ENCODE measurements at regions not wholly inside any gene's neighbourhood (a gene's known extent, or its start where the extent isn't known, plus 50 kb on each side); places are given as distances from the start of the nearest gene placed in this dataset.
"Not testable (repeated sequence)": the region's sequence is repeated elsewhere in the genome, so short reads cannot be mapped to it uniquely, and the experiment has no call there.

DNA sequence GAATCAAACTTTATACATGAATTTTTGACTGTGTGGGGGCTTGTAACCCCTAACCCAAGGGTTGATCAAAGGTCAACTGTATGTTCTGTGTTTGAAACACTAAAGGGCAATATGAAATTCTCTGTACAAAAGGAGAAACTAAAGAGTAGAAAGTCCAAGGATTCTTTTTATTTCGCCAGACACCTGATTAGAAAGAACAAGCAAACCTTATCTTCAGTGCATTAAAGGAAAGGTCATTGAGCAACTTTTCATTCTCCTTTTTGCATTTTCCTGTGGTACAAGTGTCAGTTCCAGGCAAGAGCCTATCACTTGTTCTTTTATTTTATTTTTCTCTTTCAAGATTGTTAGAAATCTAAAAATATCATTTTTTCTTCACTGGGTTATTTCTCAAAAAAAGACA lies 430.1 kb upstream of the EPHA3 start:
- DNase-seq (ENCODE audit: low read depth) = no peak

DNA sequence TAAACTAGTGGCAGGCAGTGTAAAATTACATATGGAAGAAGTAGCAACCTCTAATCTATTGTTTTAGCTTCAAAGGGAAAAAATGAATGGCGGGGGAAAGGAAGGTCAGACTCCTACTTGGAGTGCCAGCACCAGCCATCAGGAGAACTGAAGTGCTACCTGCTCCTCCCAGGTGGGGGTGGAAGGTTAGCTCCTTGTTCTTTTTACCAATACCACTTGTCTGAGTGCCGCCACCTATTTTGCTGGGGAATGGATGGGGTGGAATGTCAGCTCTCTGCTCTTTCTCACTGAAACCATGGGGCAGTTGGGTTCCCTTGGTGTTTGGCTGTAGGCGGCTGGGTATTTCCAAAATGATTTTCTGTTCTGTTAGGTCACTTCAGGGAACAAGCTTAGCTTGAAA lies 428.7 kb upstream of the EPHA3 start:
- DNase-seq (ENCODE audit: low read depth) = no peak

DNA sequence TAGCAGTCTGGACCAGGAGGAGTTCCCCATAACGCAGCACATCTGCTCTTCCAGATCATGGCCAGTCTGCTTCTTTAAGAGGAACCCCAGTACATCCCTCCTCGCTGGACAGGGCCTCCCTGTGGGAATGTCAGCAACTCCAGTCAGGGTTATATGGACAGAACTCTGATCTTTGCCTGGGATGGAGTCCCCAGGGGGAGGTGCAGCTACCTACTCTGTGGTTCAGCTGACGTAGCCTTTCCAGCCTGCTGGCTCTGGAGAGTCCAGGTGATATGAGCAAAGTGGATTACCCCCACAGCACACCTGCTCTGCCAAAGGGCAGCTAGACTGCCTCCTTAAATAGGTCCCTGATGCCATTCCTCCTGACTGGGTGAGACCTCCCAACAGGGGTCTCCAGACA lies 417.1 kb upstream of the EPHA3 start:
- DNase-seq (ENCODE audit: low read depth) = no peak

DNA sequence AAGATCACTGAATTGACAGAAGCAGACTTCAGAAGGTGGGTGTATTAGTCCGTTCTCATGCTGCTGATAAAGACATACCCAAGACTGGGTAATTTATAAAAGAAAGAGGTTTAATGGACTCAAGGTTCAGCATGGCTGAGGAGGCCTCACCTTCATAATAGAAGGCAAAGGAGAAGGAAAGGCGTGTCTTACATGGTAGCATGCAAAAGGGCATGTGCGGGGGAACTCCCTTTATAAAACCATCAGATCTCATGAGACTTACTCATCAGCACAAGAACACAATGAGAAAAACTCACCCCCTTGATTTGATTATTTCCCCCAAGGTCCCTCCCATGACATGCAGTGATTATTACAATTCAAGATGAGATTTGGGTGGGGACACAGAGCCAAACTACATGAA lies 416.3 kb upstream of the EPHA3 start:
- DNase-seq (ENCODE audit: low read depth) = no peak

DNA sequence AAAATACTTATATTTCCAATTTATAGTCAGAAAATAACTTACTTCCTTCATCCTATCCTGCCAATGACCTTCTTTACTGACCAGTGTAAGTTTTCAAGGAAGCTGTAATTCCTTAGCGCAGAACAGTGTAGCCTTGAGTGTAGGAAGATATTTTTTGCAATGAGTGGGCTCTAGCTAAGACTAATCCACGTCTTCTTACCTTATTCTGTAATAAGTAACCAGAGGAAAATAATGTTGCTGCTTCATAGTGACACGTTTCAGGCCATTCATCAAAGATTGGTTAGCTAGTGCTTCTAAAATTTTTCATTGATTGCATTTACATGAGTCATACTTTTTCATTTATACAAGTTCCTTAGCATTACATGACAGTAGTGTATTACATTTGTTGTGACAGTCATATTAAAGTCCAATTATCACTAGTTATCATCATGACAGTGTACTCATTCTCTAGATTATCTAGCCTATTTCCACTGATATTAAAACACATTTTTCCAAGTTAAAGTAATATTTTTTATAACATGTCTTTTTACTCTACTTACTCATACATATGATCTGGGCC lies 403.8 kb upstream of the EPHA3 start:
- no peak for DNase-seq (ENCODE audit: low read depth)

DNA sequence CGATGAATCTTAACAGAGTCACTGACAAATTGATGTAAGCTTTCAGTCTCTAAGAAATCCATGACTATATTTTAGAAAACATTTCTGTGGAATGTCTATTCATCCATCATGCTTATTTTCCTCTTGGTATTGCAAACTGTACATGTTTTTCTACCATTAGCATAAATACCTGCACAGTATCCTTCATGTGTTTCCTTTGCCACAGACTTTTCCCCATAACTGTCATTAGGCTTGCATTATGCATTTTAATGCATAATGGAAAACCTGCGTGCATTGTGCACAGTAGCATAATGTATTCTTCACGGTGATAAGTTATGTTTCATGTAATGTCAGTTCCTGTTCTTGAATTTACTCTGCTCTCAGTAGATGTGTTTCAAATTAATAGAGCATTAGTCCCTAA lies 403.1 kb upstream of the EPHA3 start:
- no peak for DNase-seq (ENCODE audit: low read depth)

DNA sequence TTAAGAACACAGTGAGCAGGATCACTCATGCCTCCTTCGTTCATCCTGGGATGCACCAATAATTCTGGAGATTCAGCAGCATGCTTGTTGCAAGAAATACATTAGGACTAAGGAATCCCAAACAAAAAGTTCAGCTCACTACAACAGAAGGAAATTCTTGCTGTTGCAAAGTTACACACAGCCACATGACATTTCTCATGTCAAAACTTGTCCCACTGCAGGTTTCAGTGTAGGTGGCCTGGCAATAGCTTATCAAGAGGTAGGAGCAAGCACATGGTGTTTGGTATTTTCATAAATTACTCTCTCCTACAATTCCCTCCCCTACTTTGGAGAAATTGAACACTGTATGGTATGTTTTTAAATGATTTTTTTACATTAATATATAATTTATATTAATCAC lies 399.6 kb upstream of the EPHA3 start:
- no peak for DNase-seq (ENCODE audit: low read depth)

DNA sequence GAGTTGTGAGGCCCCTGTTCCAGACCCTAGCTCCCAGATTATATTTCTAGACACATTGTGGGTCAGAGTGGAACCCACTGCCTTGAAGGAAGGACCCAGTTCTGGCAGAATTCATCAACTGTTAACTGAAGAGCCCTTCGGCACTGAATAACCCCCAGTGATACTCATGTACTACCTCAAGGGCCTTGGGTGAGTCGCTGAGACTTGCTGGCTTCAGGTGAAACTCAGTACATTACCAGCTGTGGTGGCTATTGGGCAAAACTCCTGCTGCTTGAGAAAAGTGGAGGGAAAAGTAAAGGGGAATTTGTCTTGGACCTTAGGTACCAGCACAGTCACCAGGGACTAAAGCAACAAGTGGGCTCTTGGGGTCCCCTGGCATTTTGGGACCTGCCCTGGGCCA lies 394.9 kb upstream of the EPHA3 start:
- DNase-seq (ENCODE audit: low read depth) = no peak

DNA sequence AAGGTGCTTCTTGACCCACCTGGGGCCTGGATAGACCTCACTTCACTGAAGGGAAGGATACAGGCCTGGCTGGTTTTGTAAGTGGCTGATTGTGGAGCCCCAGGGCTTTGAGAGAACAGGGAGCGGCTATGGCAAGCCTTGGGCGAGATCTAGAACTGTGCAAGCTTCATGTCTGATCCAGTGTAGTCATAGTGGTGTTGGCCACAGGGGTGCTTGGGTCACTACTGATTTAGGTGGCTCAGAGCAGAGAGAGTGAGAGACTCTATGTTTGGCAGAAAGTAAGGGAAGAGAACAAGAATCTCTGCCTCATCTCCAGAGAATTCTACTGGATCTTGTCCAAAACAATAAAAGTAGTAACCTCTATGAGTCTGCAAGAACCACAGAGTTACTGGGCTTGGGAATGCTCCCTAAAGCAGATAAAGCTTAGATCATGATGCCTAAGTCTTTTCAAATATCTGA lies 394.2 kb upstream of the EPHA3 start:
- peak; percentile 1 for DNase-seq (ENCODE audit: low read depth)

DNA sequence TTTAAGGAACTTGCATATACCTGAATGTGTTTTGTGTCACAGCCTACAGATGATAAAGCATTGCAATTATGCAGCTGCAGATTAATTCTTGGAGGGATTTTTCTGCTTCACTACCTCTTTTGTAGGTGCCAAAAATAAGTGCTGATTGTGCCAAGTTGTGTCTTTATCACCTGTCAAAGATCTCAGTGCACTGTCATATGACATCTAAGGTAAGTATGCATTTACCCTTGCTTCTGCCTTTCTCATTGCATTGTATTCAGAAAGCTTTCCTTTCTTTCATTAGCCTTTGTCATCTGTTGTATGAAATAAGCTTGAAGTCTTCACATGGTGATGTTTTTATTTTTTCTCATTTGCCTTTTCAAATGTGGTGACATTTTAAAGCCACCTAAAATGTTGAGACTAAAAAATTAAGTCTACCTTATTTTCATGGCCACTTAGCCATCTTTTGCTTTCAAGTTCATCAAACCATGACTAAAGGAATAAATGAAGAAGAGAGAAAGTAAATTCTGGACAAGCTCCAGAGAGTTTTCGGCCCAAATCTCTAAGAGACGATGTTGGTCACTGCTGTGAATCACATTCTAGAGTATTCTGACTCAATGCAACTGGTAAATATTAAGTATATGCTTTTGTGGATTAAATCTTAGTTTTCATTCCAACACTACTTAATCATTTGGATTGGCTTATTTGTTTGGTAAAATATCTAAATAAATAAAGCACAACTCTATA lies 381.8 kb upstream of the EPHA3 start:
- no peak for DNase-seq (ENCODE audit: low read depth)

DNA sequence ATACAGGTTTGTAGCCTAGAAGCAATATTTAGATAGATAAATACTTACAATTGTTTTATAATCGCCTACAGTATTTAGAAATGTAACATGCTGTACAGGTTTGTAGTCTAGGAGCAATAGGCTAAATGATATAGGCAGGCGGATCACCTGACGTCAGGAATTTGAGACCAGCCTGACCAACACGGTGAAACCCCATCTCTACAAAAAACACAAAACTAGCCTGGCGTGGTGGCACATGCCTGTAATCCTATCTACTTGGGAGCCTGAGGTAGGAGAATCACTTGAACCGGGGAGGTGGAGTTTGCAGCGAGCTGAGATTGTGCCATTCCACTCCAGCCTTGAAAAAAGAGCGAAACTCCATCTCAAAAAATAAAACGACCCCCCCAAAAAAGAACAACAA lies 375.2 kb upstream of the EPHA3 start:
- no peak for DNase-seq (ENCODE audit: low read depth)

DNA sequence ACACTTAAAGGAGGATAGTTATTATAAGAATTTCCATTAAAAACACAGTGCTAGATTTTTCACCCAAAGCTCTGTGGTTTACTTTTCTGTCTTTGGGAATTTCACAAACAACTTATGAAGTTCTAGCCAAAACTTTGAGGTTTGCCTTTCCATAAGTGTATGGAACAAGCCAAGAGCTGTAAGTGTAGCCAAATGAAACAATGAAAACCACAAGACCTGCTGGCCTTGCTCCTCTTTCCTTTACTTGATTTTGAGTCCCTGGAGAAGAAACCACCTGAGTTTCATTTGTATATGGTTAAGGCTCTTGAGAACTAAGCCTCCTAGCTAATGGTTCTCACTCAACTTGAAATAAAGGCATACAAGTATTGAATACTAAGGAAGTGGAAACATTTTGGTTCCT lies 365.3 kb upstream of the EPHA3 start:
- no peak for DNase-seq (ENCODE audit: low read depth)

DNA sequence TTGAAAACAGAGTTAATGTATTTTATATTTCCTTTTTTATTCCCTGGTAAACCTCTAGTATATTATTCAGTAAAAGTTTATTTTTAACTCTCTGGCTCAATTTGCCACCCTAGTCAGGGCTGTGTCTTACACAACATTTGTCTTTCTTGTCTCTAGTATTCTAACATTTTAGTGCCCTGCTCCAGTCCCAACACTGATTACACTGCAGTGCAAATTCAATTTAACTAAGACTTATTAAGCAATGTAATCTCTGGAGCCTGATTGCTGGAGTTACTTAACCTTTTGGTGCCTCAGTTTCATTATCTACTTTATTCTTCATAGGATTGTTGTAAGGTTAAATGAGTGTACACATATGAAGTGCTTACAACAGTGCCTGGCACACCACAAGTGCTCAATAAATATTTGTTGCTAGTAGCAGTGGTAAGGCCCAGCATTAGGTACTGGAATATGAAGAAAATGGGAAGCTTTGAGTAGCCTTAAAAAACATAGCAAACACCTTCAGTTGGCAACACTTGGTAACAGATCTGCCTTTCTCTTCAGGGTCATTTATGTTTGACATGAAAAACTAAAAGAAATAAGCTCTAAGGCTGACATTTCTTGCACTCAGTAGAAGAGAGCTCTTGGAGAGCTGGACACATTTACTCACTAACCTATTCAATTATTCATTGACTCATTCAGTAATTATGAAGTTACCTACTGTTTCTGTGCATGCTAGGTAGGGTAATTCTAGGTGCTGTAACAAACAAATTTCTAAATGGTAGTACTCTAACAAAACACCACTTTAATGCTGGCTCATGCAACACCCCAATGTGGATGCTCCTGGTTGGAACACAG lies 364.5 kb upstream of the EPHA3 start:
- no peak for DNase-seq (ENCODE audit: low read depth)

DNA sequence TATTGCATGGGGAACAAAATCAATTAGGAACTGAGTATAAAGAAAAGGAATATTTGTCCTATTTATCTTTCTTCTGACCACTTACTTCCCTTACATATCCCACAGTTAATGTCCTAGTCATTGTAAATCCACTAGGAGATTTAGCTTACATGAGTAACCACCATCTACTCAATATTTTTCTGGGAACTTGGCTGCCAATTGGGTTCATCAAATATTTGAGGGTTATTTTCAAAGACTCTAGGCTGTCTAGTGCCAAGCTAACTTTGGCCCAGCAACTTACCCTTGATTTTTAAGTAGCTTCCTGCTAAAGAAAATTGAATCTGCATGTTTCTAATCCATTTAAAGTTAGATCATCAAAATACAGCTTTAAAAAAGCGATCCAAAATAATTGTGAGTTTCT lies 362.5 kb upstream of the EPHA3 start:
- no peak for DNase-seq (ENCODE audit: low read depth)

DNA sequence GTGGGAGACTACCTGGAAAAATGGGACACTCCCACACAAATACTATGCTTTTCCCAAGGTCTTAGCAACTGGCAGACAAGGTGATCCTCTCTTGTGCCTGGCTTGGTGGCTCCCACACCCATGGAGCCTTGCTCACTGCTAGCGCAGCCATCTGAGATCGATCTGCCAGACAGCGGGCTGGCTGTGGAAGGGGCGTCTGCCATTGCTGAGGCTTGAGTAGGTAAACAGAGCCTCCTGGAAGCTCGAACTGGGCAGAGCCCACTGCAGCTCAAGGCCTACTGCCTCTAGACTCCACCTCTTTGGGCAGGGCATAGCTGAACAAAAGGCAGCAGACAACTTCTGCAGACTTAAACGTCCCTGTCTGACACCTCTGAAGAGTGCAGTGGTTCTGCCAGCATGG lies 360.3 kb upstream of the EPHA3 start:
- DNase-seq (ENCODE audit: low read depth) = not testable (repeated sequence)

DNA sequence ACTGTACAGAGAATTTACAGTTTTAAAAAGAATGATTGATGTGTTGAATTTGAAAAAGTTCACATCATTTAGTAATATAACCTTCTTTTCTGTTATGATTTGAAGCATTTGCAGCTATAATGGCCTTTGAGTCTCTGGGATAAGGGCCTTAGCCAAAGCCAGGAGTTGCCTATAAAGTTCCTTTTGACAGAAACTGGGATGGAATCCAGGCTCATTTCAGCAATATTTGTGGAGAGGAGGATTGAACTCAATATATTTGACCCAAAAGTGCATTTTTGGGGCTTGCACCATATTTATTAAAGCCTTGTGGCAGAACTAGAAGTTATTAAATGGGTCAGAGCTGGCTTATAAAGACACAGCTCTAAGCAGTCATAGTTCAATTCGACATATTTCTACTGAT lies 348.7 kb upstream of the EPHA3 start:
- no peak for DNase-seq (ENCODE audit: low read depth)

DNA sequence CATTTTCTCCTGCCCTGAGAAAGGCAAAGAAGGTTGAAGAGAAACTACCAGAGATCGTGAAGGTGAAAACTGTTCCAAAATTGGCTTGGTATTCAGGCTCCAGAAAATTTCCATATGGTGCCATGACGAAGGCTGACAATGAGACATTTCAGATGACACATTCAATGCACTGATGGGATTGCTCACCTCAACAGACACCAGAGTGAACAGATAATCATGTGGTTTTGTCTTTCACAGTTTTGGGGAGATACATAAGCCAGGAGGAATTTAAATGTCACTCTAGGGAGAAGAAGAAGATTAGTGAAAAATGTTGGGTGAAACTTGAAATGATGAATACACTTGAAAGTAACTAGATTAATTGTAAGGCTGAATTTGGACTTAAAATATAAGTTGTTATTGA lies 339.7 kb upstream of the EPHA3 start:
- DNase-seq (ENCODE audit: low read depth) = no peak

DNA sequence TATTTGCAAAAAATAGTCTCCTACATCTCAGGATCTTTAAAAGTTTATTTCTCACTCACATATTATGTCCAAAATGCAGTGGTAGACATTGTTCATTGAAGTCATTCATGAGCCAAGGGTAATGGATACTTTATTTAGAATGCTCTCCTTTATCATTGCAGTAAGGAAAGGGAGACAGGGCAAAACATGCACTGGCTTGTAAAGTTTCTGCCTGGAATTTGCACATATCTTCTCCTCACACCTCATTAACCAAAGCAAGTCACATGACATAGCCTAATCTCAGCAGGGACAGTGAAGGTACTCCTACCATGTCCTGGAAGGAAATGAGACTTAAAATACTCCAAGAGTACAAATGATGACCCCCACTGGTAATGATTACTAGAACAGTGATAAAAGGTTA lies 333.7 kb upstream of the EPHA3 start:
- DNase-seq (ENCODE audit: low read depth) = no peak

DNA sequence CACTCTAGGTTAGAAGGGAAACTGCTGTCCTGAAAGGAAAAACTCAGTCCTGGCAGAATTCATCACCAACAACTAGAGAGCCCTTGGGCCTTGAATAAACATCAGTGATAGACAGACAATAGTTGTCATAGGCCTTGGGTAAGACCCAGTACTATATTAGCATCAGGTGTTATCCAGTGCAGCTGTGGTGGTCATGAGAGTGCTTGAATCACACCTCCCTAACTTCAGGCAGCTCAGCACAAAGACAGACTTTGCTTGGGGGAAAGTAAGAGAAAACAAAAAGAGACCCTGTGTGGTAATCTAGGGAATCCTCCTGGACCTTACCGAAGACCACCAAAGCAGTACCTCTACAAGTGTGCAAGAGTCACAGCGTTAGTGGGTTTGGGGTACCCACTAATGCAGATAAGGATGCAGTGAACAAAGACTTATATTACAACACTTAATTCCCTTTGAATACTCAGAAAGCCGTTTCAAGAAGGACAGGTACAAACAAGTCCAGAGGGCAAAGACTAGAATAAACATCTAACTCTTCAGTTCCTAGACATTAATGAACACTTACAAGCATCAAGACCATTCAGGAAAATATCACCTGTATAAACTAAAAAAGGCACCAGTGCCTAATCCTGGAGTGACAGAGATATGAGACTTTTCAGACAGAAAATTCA lies 332.3 kb upstream of the EPHA3 start:
- no peak for DNase-seq (ENCODE audit: low read depth)

DNA sequence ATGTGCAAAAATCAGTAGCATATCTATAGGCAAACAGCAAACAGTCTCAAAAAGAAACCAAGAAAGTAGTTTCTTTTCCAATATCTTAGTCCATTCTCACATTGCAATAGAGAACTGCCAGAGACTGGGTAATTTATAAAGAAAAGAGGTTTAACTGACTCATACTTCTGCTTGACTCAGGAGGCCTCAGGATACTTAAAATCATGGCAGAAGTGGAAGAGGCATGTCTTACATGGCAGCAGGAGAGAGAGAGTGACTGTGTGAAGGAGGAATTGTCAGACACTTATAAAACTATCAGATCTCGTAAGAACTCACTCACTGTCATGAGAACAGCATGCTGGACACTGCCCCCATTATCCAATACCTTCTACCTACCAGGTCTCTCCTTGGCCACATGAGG lies 327.9 kb upstream of the EPHA3 start:
- DNase-seq (ENCODE audit: low read depth) = no peak

DNA sequence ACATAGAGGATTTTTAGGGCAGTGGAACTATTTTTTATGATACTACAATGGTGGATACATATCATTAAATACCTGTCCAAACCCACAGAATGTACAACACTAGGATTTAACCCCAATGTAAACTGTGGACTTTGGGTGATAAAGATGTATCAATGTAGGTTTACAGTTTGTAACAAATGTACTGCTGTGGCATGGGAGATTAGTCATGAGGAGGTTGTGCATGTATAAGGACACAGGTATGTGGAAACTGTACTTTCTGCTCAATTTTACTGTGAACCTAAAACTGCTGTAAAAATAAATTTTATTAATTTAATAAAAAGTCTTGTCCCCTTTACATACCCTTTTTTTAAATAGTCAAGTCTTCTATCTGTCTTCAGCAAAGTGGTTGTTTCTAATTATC lies 322.5 kb upstream of the EPHA3 start:
- DNase-seq (ENCODE audit: low read depth) = no peak

DNA sequence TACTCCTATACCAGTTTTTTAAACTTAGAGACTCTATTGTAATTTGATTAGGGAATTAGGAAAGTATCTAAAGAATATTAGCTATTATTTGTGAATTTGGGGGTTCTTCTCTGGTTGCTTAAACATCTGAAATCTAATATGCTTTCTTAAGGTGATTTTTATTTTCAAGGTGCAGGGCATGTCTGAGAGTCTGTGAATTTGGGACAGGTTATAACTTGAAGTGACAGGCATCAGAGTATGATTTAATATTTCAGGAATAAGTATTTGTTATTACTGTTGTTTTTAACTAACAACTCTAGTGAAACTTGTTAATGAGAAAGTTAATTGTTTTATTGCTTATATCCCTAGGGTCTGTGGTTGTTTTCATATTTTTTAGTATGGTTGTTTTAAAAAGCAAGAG lies 321.6 kb upstream of the EPHA3 start:
- DNase-seq (ENCODE audit: low read depth) = no peak

DNA sequence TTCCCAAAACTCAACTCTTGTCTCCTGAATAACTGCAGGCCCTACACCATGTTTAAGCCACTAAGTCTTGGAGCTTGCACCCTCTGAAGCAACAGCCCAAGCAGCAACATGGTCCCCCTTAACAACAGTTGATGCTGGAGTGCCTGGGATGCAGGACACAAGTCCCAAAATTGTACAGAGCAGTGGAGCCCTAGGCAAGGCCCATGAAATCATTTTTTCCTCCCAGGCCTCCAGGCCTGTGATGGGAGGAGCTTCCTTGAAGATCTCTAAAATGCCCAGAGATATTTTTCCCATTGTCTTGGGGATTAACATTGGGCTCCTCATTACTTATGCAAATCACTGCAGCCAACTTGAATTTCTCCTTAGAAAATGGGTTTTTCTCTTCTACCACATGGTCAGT lies 311.9 kb upstream of the EPHA3 start:
- DNase-seq (ENCODE audit: low read depth) = no peak

Data from ELR (cell line).